Activated CD4-positive, alpha-beta T cell treated with anti-CD3 and anti-CD28 coated beads for 4 hours (primary cell): ENCODE measurements at regions not wholly inside any gene's neighbourhood (a gene's known extent, or its start where the extent isn't known, plus 50 kb on each side); places are given as distances from the start of the nearest gene placed in this dataset.
A peak's percentile ranks its signal among the peaks of the same experiment; 100 is the strongest.
"Not testable (repeated sequence)": the region's sequence is repeated elsewhere in the genome, so short reads cannot be mapped to it uniquely, and the experiment has no call there.

Experiments used
- DNase-seq, 2 donors: peaks; one replicate each; pipeline ENCODE4 v3.0.0-alpha.2; 2020

DNA sequence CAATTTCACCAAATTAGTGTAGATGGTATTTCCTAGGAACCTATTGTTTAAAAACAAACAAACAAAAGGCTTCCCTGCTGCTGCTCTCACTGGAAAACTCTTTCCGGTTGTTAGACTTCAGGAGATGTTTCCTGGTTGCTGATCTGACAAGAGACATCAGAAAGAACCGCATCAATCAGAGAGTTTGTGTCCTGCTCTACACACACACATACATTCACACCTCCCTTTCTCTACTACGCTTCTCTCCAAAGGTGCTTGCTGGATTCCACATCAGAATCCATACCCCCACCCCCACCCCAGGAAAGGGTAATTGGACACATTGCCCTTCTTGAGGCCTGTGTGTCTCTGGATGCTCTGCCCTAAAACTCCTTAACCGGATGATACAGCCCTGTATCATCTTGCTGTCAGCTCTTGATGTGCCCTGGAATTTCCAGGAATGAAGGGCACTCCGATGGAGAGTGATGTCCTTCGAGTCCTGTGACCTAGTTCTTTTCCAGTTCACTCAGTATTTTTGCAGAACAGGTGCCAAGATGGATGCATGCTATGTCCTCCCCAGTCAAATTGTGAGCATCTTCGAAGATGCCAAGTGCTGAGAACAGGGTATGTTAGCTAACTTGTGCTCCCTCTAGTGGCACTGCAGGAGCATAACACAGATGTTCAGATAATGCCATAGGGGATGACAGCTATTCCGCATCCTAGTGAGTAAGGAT is 113.7 kb upstream of the SLC35F3 start:
- peak; percentile 12 to 14 for DNase-seq

DNA sequence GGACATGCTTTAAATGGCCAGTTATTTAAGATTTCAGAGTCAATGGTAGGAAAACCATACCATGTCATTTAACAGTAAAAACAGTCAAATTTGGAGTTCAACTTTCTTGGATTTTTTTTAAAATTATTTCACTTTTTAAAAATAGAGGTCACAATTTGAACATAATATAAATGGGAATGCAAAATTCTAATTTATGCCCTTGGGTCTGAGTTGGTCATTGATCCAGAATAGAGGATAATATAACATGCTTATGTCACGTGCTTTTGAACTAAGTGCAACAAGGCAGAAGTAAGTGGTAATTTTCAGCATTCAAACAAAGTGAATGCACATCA is 113.1 kb upstream of the SLC35F3 start:
- DNase-seq = no peak

DNA sequence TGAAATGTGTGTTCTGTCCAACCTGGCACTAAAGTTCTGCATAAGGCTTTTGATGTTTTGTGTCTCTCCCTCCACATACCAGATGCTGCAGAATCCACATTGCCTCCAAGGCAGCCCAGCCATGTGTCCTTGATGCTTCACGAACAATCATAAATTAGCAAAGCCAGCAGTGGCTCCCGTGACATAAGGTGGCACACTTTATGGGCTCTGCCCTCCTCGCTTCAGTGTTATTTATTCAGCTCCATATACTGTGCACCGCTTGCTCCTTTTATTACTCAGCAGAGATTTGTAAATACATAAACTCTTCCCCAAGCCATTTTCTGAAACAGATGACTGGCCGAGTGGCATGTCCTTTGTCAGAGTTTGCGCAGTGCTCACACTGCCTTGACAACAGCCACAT is 112.8 kb upstream of the SLC35F3 start:
- no peak for DNase-seq

DNA sequence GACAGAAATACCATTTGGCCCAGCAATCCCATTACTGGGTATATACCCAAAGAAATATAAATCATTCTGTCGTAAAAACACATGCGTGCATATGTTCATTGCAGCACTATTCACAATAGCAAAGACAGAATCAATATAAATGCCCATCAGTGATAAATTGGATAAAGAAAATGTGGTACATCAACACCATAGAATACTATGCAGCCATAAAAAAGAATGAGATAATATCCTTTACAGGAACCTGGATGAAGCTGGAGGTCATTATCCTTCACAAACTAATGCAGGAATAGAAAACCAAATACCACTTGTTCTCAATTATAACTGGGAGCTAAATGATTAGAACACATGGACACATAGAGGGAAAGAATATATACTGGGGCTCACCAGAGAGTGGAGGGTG is 109.6 kb upstream of the SLC35F3 start:
- DNase-seq = no peak

DNA sequence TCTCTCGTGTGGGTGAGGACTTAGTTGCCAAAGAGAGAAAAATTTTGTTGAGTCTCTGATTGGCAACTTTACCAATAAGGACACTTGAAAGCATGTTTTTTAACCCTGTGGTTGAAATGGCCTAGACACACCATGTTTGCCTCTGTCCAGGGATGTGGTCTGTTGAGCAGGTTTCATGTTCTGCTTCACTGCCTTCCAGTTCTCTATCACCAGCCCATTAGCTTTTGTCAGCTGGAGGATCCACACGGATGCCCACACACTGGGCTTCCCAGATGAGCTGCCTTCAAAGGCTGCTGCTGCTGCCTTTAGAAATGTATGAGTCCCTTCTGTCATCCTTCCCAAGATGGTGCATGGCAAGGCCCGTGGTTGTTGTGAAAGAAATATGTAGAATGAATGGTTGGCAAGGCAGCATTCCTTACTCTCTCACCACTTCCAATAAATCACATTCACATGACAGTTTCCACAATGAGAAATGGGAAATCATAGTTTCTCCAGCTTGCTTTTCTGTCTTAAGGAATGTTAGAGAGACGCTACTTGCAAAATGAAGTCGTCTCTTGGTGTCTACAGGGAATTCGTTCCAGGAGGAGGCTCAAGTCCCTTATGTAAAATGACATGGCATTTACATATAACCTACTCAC is 108.2 kb upstream of the SLC35F3 start:
- DNase-seq = no peak

DNA sequence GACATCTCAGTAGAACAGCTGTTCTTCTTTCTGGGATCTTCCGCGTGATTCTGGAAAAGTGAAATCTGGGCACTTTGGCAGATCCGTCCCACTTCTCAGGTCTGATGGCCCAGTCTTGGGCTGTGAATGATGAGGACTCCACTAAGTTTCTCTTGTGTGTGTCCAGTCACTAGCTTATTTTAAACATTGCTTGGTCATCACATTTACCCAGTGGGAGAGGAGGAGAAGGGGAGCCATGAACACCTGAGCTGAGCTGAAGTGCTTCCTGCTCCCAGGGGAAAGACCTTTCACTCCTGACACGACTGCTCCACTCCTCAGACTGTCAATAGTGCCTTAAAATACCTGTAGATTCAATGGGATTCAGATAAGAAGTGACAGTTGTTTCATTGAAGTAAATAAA is 101.9 kb upstream of the SLC35F3 start:
- no peak for DNase-seq

DNA sequence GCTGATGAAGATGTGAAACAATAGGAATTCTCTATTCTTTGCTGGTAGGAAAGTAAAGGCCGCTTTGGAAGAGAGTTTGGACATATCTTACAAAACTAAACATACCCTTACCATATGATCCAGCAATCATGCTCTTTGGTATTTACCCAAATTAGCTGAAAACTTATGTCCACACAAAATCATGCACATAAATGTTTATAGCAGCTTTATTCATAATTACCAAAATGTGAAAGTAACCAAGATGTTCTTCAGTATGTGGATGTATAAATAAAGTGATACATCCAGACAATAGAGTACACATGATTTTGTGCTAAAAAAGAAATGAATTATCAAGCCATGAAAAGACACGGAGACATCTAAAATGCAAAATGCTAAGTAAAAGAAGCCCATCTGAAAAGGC is 98.7 kb upstream of the SLC35F3 start:
- DNase-seq = no peak

DNA sequence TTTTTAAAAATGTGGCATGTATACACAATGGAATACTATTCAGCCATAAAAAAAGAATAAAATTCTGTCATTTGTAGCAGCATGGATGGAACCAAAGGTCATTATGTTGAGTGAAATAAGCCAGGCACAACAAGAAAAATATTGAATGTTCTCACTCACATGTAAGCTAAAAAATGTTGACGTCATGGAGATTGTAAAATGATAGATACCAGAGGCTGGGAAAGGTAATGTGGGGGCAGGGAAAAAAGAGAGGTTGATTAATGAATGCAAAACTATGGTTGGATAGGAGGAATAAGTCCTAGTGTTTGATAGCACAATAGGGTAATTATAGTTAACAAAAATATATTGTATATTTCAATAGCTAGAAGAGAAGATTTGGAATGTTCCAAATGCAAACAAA is 89.1 kb upstream of the SLC35F3 start:
- DNase-seq = no peak

DNA sequence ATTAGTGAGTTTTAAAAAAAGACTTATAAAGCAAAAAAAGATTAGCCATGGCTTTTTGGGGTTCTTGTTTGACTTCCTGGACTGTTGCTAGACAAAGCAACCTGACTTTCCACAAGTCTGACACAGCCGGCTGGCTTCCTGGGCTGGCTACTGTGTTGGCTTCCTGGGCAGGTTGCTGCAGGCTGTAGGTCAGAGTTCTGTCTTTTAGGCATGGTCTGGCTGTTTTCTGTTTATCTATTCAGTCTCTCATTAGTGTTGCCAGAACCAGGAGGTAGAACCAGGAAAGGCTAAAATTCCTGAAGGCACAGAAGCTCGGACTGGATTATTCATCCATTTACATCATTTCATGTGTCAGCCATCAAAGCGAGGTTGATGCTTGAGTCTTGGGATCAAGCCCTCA is 88.6 kb upstream of the SLC35F3 start:
- no peak for DNase-seq

DNA sequence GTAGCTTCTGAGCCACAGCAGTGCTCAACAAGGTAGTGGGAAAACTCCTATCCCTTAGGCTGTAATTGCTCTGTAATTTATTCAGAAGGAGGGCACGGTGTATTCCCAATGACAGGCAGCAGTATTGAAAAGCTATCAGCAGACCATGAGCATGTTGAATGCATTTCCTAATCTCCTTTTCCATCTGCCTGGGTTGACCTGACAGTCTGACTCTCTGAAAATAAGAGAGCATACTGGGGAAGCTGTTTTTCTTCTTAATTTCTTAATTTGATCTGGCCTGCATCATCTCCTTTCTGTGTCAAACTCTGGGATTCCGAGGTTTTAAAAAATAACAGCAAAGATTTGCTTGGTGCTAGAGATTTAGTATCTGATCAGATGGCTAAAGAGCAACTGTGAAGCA is 88.1 kb upstream of the SLC35F3 start:
- no peak for DNase-seq

DNA sequence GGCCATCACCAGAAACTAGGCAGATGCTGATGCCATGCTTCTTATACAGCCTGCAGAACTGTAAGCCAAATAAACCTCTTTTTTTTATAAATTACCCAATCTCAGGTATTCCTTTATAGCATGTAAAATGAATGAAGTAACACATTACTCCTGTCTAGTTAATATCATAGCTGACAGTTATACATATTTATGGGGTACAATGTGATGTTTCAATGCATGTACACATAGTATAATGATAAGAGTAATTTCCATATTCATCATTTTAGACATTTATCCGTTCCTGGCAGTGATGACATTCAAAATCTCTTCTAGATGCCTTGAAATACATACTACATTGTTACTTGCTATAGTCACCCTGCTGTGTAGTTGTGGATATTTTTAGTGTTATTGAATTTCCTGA is 85.4 kb upstream of the SLC35F3 start:
- no peak for DNase-seq

DNA sequence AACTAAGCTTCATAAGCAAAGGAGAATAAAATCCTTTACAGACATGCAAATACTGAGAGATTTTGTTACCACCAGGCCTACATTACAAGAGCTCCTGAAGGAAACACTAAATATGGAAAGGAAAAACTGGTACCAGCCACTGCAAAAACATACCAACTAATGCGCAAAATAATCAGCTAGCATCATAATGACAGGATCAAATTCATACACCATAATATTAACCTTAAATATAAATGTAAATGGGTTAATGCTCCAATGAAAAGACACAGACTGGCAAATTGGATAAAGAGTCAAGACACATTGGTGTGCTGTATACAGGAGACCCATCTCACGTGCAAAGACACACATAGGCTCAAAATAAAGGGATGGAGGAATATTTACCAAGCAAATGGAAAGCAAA is 80.3 kb upstream of the SLC35F3 start:
- DNase-seq = not testable (repeated sequence)

DNA sequence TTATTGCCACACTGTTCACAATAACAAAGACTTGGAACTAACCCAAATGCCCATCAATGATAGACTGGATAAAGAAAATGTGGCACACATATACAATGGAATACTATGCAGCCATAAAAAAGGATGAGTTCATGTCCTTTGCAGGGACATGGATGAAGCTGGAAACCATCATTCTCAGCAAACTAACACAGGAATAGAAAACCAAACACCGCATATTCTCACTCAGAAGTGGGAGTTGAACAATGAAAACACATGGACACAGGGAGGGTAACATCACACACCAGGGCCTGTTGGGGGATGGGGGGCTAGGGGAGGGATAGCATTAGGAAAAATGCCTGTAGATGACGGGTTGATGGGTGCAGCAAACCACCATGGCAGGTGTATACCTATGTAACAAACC is 76.5 kb upstream of the SLC35F3 start:
- not testable (repeated sequence) for DNase-seq

DNA sequence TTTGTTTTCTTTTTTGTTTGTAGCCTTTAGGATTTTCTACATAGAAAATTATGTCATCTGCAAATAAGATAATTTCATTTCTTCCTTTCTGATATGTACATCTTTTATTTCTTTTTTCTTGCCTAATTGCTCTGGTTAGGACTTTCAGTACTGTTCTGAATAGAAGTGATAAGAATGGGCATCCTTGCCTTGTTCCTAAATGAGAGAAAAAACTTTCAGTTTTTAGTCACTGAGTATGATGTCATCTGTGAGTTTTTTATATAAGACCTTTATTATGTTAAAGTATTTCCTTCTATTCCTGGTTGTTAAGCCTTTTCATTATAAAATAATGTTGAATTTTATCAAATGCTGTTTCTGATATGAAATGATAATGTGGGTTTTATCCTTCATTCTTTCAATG is 76.0 kb upstream of the SLC35F3 start:
- DNase-seq = no peak

DNA sequence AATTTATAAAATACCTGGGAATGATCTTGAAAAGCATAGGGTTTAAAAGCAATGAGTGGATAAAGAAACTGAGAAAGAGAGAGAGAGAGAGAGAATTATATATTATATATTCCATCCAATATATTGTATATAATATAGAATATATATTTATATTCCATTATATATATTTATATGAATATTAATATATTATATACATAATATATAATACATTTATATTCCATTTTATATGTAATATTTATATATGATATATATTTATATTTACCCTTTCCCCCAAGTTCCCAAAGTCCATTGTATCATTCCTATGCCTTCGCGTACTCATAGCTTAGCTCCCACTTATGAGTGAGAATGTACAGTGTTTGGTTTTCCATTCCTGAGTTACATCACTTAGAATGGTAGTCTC is 69.9 kb upstream of the SLC35F3 start:
- DNase-seq = no peak

DNA sequence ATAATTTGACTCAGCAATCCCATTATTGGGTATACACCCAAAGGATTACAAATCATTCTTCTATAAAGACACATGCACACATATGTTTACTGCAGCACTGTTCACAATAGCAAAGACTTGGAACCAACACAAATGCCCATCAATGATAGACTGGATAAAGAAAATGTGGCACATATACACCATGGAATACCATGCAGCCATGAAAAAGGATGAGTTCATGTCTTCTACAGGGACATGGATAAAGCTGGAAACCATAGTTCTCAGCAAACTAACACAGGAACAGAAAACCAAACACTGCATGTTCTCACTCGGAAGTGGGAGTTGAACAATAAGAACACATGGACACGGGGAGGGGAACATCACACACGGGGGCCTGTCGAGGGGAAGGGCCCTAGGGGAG is 66.3 kb upstream of the SLC35F3 start:
- not testable (repeated sequence) for DNase-seq

DNA sequence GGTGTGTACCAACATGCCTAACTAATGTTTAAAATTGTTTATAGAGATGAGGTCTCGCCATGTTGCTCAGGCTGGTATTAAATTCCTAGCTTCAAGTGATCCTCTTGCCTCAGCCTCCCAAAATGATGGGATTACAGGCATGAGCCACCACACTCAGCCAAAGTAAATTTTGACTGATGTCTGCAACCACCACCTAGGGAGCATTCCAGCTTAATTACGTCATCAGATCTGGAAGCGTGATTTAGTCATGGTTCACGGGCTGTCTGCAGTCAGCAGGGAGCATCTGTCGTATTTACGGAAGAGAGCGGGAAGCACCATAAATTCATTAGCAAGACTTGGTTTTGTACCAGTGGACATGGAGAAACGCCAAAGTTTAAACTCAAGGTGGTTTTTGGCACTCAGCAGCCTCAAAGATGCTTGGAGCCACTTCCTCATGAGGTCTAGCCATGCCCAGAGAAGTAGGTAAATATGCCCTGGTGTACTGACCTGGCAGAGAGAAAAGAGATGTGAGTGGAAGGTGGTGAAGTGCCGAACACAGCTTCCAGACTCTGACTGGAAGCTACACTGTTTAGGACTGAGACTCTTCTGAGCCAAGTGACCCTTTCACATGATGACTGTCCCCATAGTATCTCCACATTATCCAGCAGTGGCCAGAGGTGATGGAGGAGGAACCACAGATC is 60.8 kb upstream of the SLC35F3 start:
- DNase-seq = no peak

DNA sequence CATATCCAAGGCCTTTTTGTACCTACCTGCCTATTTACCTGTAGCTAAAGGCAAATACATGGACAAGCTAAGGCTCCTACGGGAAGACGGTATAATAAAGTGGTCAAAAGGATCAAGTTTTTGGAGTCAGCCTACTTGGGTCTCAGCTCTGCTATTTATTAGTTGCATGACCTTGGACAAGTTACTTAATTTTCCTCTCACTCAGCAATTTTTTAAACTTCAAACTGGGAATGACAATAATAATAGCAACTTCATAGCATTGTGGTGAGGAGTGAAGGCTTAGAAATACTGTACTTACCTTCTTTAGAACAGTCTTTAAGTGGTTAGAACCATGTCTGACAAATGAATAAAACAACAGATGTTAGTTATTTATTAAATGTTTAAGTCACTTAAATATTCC is 60.2 kb upstream of the SLC35F3 start:
- DNase-seq = no peak

DNA sequence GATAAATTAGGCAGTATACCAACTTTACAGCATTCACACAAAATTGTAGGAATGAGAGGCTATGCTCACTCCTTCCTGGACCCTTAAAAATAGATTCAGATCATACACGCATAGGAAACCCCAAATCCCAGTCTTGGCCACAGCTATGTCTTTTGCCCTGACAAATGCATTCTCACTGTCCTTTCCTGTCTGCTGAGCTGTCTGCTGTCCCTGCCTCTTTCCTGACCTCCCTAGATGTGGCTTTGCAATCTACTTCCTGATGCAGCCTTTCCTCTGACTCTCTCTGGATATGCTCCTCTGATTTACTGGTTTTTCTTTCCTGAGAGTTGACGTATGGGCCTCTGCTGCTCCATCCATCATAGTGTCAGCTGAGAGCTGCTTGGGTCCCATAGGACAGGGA is 59.8 kb upstream of the SLC35F3 start:
- no peak for DNase-seq
